Stimulated activated CD4-positive, alpha-beta T cell treated with anti-CD3 and anti-CD28 coated beads, Interleukin-2, amount 100 ng/mL, for 4 hours (primary cell): ENCODE measurements at regions not wholly inside any gene's neighbourhood (a gene's known extent, or its start where the extent isn't known, plus 50 kb on each side); places are given as distances from the start of the nearest gene placed in this dataset.
"Not testable (repeated sequence)": the region's sequence is repeated elsewhere in the genome, so short reads cannot be mapped to it uniquely, and the experiment has no call there.

ENCODE experiments used
- DNase-seq: peaks from one replicate; pipeline ENCODE4 v3.0.0-alpha.2; 2020; ENCODE audit warnings: low read depth

GRCh38 chr3:115254492-115255196 lies 107.6 kb upstream of the ZBTB20 start:
- DNase-seq, result no peak

- no peak for DNase-seq
These were observed 108.1 kb upstream of the ZBTB20 start for GRCh38 chr3:115255197-115255585.

- no peak for DNase-seq
These were observed 123.8 kb upstream of the ZBTB20 start for GRCh38 chr3:115270849-115271248.

- no peak for DNase-seq
These were observed 125.1 kb upstream of the ZBTB20 start for GRCh38 chr3:115272036-115272824.

- DNase-seq, result no peak
These were observed 128.8 kb upstream of the ZBTB20 start for GRCh38 chr3:115275896-115276295.

GRCh38 chr3:115279939-115280338 lies 132.9 kb upstream of the ZBTB20 start:
- no peak for DNase-seq

GRCh38 chr3:115280506-115280905 lies 133.4 kb upstream of the ZBTB20 start:
- no peak for DNase-seq

- no peak for DNase-seq
These were observed 134.9 kb upstream of the ZBTB20 start for GRCh38 chr3:115281697-115282675.

GRCh38 chr3:115284980-115285379 lies 137.9 kb upstream of the ZBTB20 start:
- no peak for DNase-seq

GRCh38 chr3:115286529-115287197 lies 139.6 kb upstream of the ZBTB20 start:
- DNase-seq, result no peak

GRCh38 chr3:115287198-115287597 lies 140.1 kb upstream of the ZBTB20 start:
- DNase-seq, result no peak

GRCh38 chr3:115292131-115292530 lies 145.0 kb upstream of the ZBTB20 start:
- no peak for DNase-seq

GRCh38 chr3:115292677-115293165 lies 145.6 kb upstream of the ZBTB20 start:
- DNase-seq, result no peak

GRCh38 chr3:115293321-115293720 lies 146.2 kb upstream of the ZBTB20 start:
- no peak for DNase-seq

GRCh38 chr3:115301364-115301860 lies 154.3 kb upstream of the ZBTB20 start:
- DNase-seq, result no peak

- not testable (repeated sequence) for DNase-seq
These were observed 170.9 kb upstream of the ZBTB20 start for GRCh38 chr3:115317953-115318352.

GRCh38 chr3:115321400-115321805 lies 174.3 kb upstream of the ZBTB20 start:
- no peak for DNase-seq

GRCh38 chr3:115322901-115323300 lies 175.8 kb upstream of the ZBTB20 start:
- DNase-seq, result no peak

GRCh38 chr3:115323380-115323779 lies 176.3 kb upstream of the ZBTB20 start:
- no peak for DNase-seq

GRCh38 chr3:115324056-115324455 lies 177.0 kb upstream of the ZBTB20 start:
- DNase-seq, result no peak

GRCh38 chr3:115325539-115325938 lies 178.5 kb upstream of the ZBTB20 start:
- DNase-seq, result no peak
